Femur (tissue), 1 donor: ENCODE measurements at regions not wholly inside any gene's neighbourhood (a gene's known extent, or its start where the extent isn't known, plus 50 kb on each side); places are given as distances from the start of the nearest gene placed in this dataset.

Experiments used
- DNase-seq: peaks from one replicate; pipeline ENCODE4 v3.0.0-alpha.2; 2017

GRCh38 chr3:101172516-101172915 lies 147.9 kb downstream of the IMPG2 start:
- DNase-seq, result no peak

GRCh38 chr3:101171681-101172191 lies 148.6 kb downstream of the IMPG2 start:
- no peak for DNase-seq

- DNase-seq, result no peak
Measured at GRCh38 chr3:101170806-101171558, 149.4 kb downstream of the IMPG2 start.

GRCh38 chr3:101170062-101170771 lies 150.2 kb downstream of the IMPG2 start:
- no peak for DNase-seq

GRCh38 chr3:101169516-101169915 lies 150.9 kb downstream of the IMPG2 start:
- no peak for DNase-seq

- no peak for DNase-seq
Measured at GRCh38 chr3:101167376-101167775, 153.0 kb downstream of the IMPG2 start.

GRCh38 chr3:101166150-101166549 lies 154.2 kb downstream of the IMPG2 start:
- no peak for DNase-seq

- DNase-seq, result no peak
Measured at GRCh38 chr3:101163554-101163953, 156.8 kb downstream of the IMPG2 start.

GRCh38 chr3:101159478-101159877 lies 160.9 kb downstream of the IMPG2 start:
- DNase-seq, result no peak

GRCh38 chr3:101158374-101158773 lies 162.0 kb downstream of the IMPG2 start:
- DNase-seq, result no peak

GRCh38 chr3:101156787-101157345 lies 163.5 kb downstream of the IMPG2 start:
- DNase-seq, result no peak

- no peak for DNase-seq
Measured at GRCh38 chr3:101155825-101156224, 162.6 kb upstream of the ABI3BP start.

- no peak for DNase-seq
Measured at GRCh38 chr3:101154401-101154800, 161.2 kb upstream of the ABI3BP start.

GRCh38 chr3:101151286-101151913 lies 158.2 kb upstream of the ABI3BP start:
- DNase-seq, result no peak

- no peak for DNase-seq
Measured at GRCh38 chr3:101150504-101150903, 157.3 kb upstream of the ABI3BP start.

GRCh38 chr3:101149707-101150106 lies 156.5 kb upstream of the ABI3BP start:
- no peak for DNase-seq

- no peak for DNase-seq
Measured at GRCh38 chr3:101149251-101149650, 156.0 kb upstream of the ABI3BP start.

- DNase-seq, result no peak
Measured at GRCh38 chr3:101148001-101148400, 154.8 kb upstream of the ABI3BP start.

GRCh38 chr3:101146946-101147345 lies 153.7 kb upstream of the ABI3BP start:
- DNase-seq, result no peak

GRCh38 chr3:101144105-101144504 lies 150.9 kb upstream of the ABI3BP start:
- no peak for DNase-seq

- peak; percentile 53 for DNase-seq
Measured at GRCh38 chr3:101143012-101143411, 149.8 kb upstream of the ABI3BP start.

GRCh38 chr3:101142160-101142559 lies 148.9 kb upstream of the ABI3BP start:
- no peak for DNase-seq

- no peak for DNase-seq
Measured at GRCh38 chr3:101141135-101141534, 147.9 kb upstream of the ABI3BP start.
